ENCODE measurements at regions not wholly inside any gene's neighbourhood (a gene's known extent, or its start where the extent isn't known, plus 50 kb on each side); places are given as distances from the start of the nearest gene placed in this dataset.
"Not testable (repeated sequence)": the region's sequence is repeated elsewhere in the genome, so short reads cannot be mapped to it uniquely, and the experiment has no call there.

GRCh38 chr3:76315906-76316305 is 530.6 kb upstream of the ZNF717 start:
- not testable (repeated sequence) for TF ChIP-seq ZFP30 (CRISPR knock-in tag; IDR thresholded peaks at IDR 0.05); ZNF565 (CRISPR knock-in tag; conservative IDR thresholded peaks at IDR 0.05; ENCODE audit: low read depth); ISL1 (CRISPR knock-in tag; IDR thresholded peaks at IDR 0.05); RARB (CRISPR knock-in tag; IDR thresholded peaks at IDR 0.05); ZC3H10 (CRISPR knock-in tag; IDR thresholded peaks at IDR 0.05); ZNF8 (CRISPR knock-in tag; IDR thresholded peaks at IDR 0.05); CREB5 (CRISPR knock-in tag; IDR thresholded peaks at IDR 0.05; ENCODE audit: low read depth); TOX (CRISPR knock-in tag; IDR thresholded peaks at IDR 0.05; ENCODE audit: borderline replicate concordance); ARNTL (CRISPR knock-in tag; IDR thresholded peaks at IDR 0.05; ENCODE audit: borderline replicate concordance, low read depth); OSR1 (CRISPR knock-in tag; IDR thresholded peaks at IDR 0.05)
- TF ChIP-seq, protein P1, sequence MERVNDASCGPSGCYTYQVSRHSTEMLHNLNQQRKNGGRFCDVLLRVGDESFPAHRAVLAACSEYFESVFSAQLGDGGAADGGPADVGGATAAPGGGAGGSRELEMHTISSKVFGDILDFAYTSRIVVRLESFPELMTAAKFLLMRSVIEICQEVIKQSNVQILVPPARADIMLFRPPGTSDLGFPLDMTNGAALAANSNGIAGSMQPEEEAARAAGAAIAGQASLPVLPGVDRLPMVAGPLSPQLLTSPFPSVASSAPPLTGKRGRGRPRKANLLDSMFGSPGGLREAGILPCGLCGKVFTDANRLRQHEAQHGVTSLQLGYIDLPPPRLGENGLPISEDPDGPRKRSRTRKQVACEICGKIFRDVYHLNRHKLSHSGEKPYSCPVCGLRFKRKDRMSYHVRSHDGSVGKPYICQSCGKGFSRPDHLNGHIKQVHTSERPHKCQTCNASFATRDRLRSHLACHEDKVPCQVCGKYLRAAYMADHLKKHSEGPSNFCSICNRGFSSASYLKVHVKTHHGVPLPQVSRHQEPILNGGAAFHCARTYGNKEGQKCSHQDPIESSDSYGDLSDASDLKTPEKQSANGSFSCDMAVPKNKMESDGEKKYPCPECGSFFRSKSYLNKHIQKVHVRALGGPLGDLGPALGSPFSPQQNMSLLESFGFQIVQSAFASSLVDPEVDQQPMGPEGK (CRISPR knock-in tag; IDR thresholded peaks at IDR 0.05; ENCODE audit: borderline replicate concordance) = not testable (repeated sequence)
- TF ChIP-seq, protein P2, sequence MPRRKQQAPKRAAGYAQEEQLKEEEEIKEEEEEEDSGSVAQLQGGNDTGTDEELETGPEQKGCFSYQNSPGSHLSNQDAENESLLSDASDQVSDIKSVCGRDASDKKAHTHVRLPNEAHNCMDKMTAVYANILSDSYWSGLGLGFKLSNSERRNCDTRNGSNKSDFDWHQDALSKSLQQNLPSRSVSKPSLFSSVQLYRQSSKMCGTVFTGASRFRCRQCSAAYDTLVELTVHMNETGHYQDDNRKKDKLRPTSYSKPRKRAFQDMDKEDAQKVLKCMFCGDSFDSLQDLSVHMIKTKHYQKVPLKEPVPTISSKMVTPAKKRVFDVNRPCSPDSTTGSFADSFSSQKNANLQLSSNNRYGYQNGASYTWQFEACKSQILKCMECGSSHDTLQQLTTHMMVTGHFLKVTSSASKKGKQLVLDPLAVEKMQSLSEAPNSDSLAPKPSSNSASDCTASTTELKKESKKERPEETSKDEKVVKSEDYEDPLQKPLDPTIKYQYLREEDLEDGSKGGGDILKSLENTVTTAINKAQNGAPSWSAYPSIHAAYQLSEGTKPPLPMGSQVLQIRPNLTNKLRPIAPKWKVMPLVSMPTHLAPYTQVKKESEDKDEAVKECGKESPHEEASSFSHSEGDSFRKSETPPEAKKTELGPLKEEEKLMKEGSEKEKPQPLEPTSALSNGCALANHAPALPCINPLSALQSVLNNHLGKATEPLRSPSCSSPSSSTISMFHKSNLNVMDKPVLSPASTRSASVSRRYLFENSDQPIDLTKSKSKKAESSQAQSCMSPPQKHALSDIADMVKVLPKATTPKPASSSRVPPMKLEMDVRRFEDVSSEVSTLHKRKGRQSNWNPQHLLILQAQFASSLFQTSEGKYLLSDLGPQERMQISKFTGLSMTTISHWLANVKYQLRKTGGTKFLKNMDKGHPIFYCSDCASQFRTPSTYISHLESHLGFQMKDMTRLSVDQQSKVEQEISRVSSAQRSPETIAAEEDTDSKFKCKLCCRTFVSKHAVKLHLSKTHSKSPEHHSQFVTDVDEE (CRISPR knock-in tag; IDR thresholded peaks at IDR 0.05) = not testable (repeated sequence)

Measured in SK-N-SH treated with all-trans-retinoic acid at 6 μM for 48 hours (cell line).